Gastroesophageal sphincter (tissue), 3 donors: ENCODE measurements at regions not wholly inside any gene's neighbourhood (a gene's known extent, or its start where the extent isn't known, plus 50 kb on each side); places are given as distances from the start of the nearest gene placed in this dataset.

ENCODE experiments used
- CTCF ChIP-seq, 4 experiments: fragments of 200-600 bp in 2 of 4; fragments of 450-650 bp in 2 of 4; sonication (generic) in 1 of 4; IDR thresholded peaks; one replicate each; pipeline ENCODE4 v1.5.1; 2017 to 2019; ENCODE audit warnings: antibody characterized with exemption in 4 of 4, mild to moderate bottlenecking in 2 of 4, moderate library complexity in 2 of 4
- EP300 ChIP-seq: sonication (generic); formaldehyde crosslinking; IDR thresholded peaks from one replicate; pipeline ENCODE4 v1.6.1; 2017; ENCODE audit warnings: antibody characterized with exemption, mild to moderate bottlenecking
- POLR2A ChIP-seq, 2 donors: fragments of 450-650 bp; IDR thresholded peaks; one replicate each; pipeline ENCODE4 v1.6.1; 2017; ENCODE audit warnings: antibody characterized with exemption in 2 of 2, mild to moderate bottlenecking in 2 of 2, moderate library complexity in 1 of 2
- POLR2AphosphoS5 ChIP-seq: sonication (generic); formaldehyde crosslinking; IDR thresholded peaks from one replicate; pipeline ENCODE4 v1.6.1; 2017; ENCODE audit warnings: antibody characterized with exemption

GRCh38 chr14:94886931-94887330 lies 117.0 kb upstream of the GSC start:
- TF ChIP-seq POLR2A (IDR thresholded peaks at IDR 0.05) (no peak), CTCF (IDR thresholded peaks at IDR 0.05) (no peak), POLR2AphosphoS5 (no peak), EP300 (no peak)
